NCI-H2227 (cell line): ENCODE measurements at regions not wholly inside any gene's neighbourhood (a gene's known extent, or its start where the extent isn't known, plus 50 kb on each side); places are given as distances from the start of the nearest gene placed in this dataset.

ENCODE experiments used
- DNase-seq: peaks from one replicate; lab custom pipeline; 2025; ENCODE audit not compliant: unreplicated experiment; lab: John Stamatoyannopoulos, UW

GRCh38 chr15:47824147-47824546 is 106.8 kb downstream of the SEMA6D start:
- DNase-seq, result no peak

- no peak for DNase-seq
Measured at GRCh38 chr15:47829667-47830066, 112.4 kb downstream of the SEMA6D start.

GRCh38 chr15:47834093-47834492 is 116.8 kb downstream of the SEMA6D start:
- DNase-seq, result no peak

- no peak for DNase-seq
Measured at GRCh38 chr15:47839233-47839825, 122.0 kb downstream of the SEMA6D start.

- no peak for DNase-seq
Measured at GRCh38 chr15:47843124-47843663, 125.9 kb downstream of the SEMA6D start.

GRCh38 chr15:47844437-47844836 is 127.1 kb downstream of the SEMA6D start:
- no peak for DNase-seq

- DNase-seq, result no peak
Measured at GRCh38 chr15:47846128-47846868, 129.0 kb downstream of the SEMA6D start.

- DNase-seq, result no peak
Measured at GRCh38 chr15:47846876-47847275, 129.6 kb downstream of the SEMA6D start.

- DNase-seq, result no peak
Measured at GRCh38 chr15:47856071-47856470, 138.8 kb downstream of the SEMA6D start.

GRCh38 chr15:47857014-47857775 is 139.9 kb downstream of the SEMA6D start:
- DNase-seq, result no peak

GRCh38 chr15:47857776-47858167 is 140.5 kb downstream of the SEMA6D start:
- no peak for DNase-seq

GRCh38 chr15:47861111-47861903 is 144.0 kb downstream of the SEMA6D start:
- DNase-seq, result no peak

- no peak for DNase-seq
Measured at GRCh38 chr15:47862402-47862801, 145.1 kb downstream of the SEMA6D start.

GRCh38 chr15:47866446-47866845 is 149.1 kb downstream of the SEMA6D start:
- DNase-seq, result no peak

- no peak for DNase-seq
Measured at GRCh38 chr15:47870300-47870955, 153.1 kb downstream of the SEMA6D start.

GRCh38 chr15:47870956-47871625 is 153.8 kb downstream of the SEMA6D start:
- DNase-seq, result peak; percentile 84

GRCh38 chr15:47872208-47872607 is 154.9 kb downstream of the SEMA6D start:
- no peak for DNase-seq

GRCh38 chr15:47872869-47873432 is 155.6 kb downstream of the SEMA6D start:
- no peak for DNase-seq

- DNase-seq, result no peak
Measured at GRCh38 chr15:47876986-47877385, 159.7 kb downstream of the SEMA6D start.

- DNase-seq, result no peak
Measured at GRCh38 chr15:47877836-47878235, 160.5 kb downstream of the SEMA6D start.
